GM19025 (cell line): ENCODE measurements at regions not wholly inside any gene's neighbourhood (a gene's known extent, or its start where the extent isn't known, plus 50 kb on each side); places are given as distances from the start of the nearest gene placed in this dataset.

Source experiments
- ATAC-seq: cut with Tn5 transposase; IDR thresholded peaks from one replicate; pipeline ENCODE4 v1.9.1; 2021; ENCODE audit warnings: mild to moderate bottlenecking, low read depth, moderate library complexity; ENCODE audit not compliant: unreplicated experiment

GRCh38 chr3:156760333-156760732 lies 65.8 kb upstream of the LEKR1 start:
- peak; percentile 95 for ATAC-seq

GRCh38 chr3:156761007-156761406 lies 65.1 kb upstream of the LEKR1 start:
- ATAC-seq, result no peak

GRCh38 chr3:156761713-156762451 lies 64.3 kb upstream of the LEKR1 start:
- ATAC-seq, result no peak

- no peak for ATAC-seq
Observed at GRCh38 chr3:156762631-156763185, 63.4 kb upstream of the LEKR1 start.

- ATAC-seq, result no peak
Observed at GRCh38 chr3:156763386-156763785, 62.8 kb upstream of the LEKR1 start.

- ATAC-seq, result no peak
Observed at GRCh38 chr3:156763931-156764720, 62.0 kb upstream of the LEKR1 start.

GRCh38 chr3:156764751-156765150 lies 61.4 kb upstream of the LEKR1 start:
- ATAC-seq, result no peak

GRCh38 chr3:156768390-156768789 lies 57.8 kb upstream of the LEKR1 start:
- ATAC-seq, result no peak

GRCh38 chr3:156769721-156770654 lies 56.2 kb upstream of the LEKR1 start:
- no peak for ATAC-seq

- no peak for ATAC-seq
Observed at GRCh38 chr3:156770699-156771414, 55.3 kb upstream of the LEKR1 start.

- no peak for ATAC-seq
Observed at GRCh38 chr3:156772588-156773206, 53.5 kb upstream of the LEKR1 start.

GRCh38 chr3:156776031-156776430 lies 50.1 kb upstream of the LEKR1 start:
- no peak for ATAC-seq
